RCC 7860 (cell line): ENCODE measurements at regions not wholly inside any gene's neighbourhood (a gene's known extent, or its start where the extent isn't known, plus 50 kb on each side); places are given as distances from the start of the nearest gene placed in this dataset.
A peak's percentile ranks its signal among the peaks of the same experiment; 100 is the strongest.
"Not testable (repeated sequence)": the region's sequence is repeated elsewhere in the genome, so short reads cannot be mapped to it uniquely, and the experiment has no call there.

Source experiments
- DNase-seq: peaks from one replicate; pipeline ENCODE4 v3.0.0-alpha.2; 2015; ENCODE audit warnings: low spot score
- FAIRE-seq: peaks from 2 replicates; lab custom pipeline; 2012; peaks lifted over from hg19 to GRCh38; lab: Jason Lieb, UNC

- not testable (repeated sequence) for FAIRE-seq, DNase-seq
Observed at GRCh38 chr19:23984911-23985310, 70.2 kb downstream of the ZNF726 start.

GRCh38 chr19:23986623-23987022 lies 71.9 kb downstream of the ZNF726 start:
- FAIRE-seq (no peak), DNase-seq (no peak)

- no peak for FAIRE-seq
- no peak for DNase-seq
Observed at GRCh38 chr19:23991170-23991569, 76.5 kb downstream of the ZNF726 start.

GRCh38 chr19:23992348-23992747 lies 77.7 kb downstream of the ZNF726 start:
- no peak for FAIRE-seq
- no peak for DNase-seq

- DNase-seq (no peak), FAIRE-seq (no peak)
Observed at GRCh38 chr19:23993440-23993839, 78.8 kb downstream of the ZNF726 start.

GRCh38 chr19:23996549-23996948 lies 81.9 kb downstream of the ZNF726 start:
- no peak for FAIRE-seq

GRCh38 chr19:23998568-23998967 lies 83.9 kb downstream of the ZNF726 start:
- no peak for FAIRE-seq
- no peak for DNase-seq

More at GRCh38 chr19:23996549-23996948, 81.9 kb downstream of the ZNF726 start:
- DNase-seq: no peak

- FAIRE-seq (no peak), DNase-seq (no peak)
Observed at GRCh38 chr19:23999821-24000610, 85.3 kb downstream of the ZNF726 start.

- no peak for FAIRE-seq
- no peak for DNase-seq
Observed at GRCh38 chr19:24000656-24001055, 86.0 kb downstream of the ZNF726 start.

GRCh38 chr19:24002256-24002945 lies 84.6 kb upstream of the ZNF254 start:
- DNase-seq (no peak), FAIRE-seq (no peak)

- FAIRE-seq: no peak
Observed at GRCh38 chr19:24003537-24003936, 83.5 kb upstream of the ZNF254 start.

GRCh38 chr19:24004166-24004565 lies 82.8 kb upstream of the ZNF254 start:
- DNase-seq: no peak
- no peak for FAIRE-seq

More at GRCh38 chr19:24003537-24003936, 83.5 kb upstream of the ZNF254 start:
- no peak for DNase-seq

- FAIRE-seq (no peak), DNase-seq (no peak)
Observed at GRCh38 chr19:24029941-24030636, 56.9 kb upstream of the ZNF254 start.

- no peak for FAIRE-seq
- no peak for DNase-seq
Observed at GRCh38 chr19:24032651-24033050, 54.3 kb upstream of the ZNF254 start.

GRCh38 chr19:24033301-24033962 lies 53.6 kb upstream of the ZNF254 start:
- DNase-seq (peak; percentile 75), FAIRE-seq (no peak)

GRCh38 chr19:24033963-24034342 lies 53.0 kb upstream of the ZNF254 start:
- DNase-seq: peak; percentile 39
- no peak for FAIRE-seq

- not testable (repeated sequence) for DNase-seq, FAIRE-seq
Observed at GRCh38 chr19:24035261-24035880, 51.6 kb upstream of the ZNF254 start.
